Spleen (tissue), 7 donors: ENCODE measurements at regions not wholly inside any gene's neighbourhood (a gene's known extent, or its start where the extent isn't known, plus 50 kb on each side); places are given as distances from the start of the nearest gene placed in this dataset.

Experiments used
- CTCF ChIP-seq, 11 experiments: fragments of 200-600 bp in 7 of 11; fragments of 450-650 bp in 4 of 11; sonication (generic) in 4 of 11; IDR thresholded peaks in 8 of 11; conservative IDR thresholded peaks in 3 of 11; 1 replicate in 7 of 11; 2 replicates in 4 of 11; pipeline versions ENCODE4 v1.4.0 to v1.8.0; 2016 to 2021; ENCODE audit warnings: antibody characterized with exemption in 11 of 11, inconsistent platforms in 4 of 11, mild to moderate bottlenecking in 1 of 11
- POLR2A ChIP-seq, 3 donors: fragments of 450-650 bp; IDR thresholded peaks; one replicate each; pipeline ENCODE4 v1.5.1; 2017; ENCODE audit warnings: antibody characterized with exemption in 3 of 3, mild to moderate bottlenecking in 1 of 3
- POLR2AphosphoS5 ChIP-seq, 3 donors: sonication (generic); formaldehyde crosslinking; IDR thresholded peaks; one replicate each; pipeline ENCODE4 v1.5.1; 2017; ENCODE audit warnings: antibody characterized with exemption in 3 of 3
- donor health status: DM: no; HTN: no; CAD: no; lungs with moderate emphysema.
- donor health status: DM: no; HTN: no; CAD: no.
- donor health status: DM: no; HTN: no; CAD: no.

DNA sequence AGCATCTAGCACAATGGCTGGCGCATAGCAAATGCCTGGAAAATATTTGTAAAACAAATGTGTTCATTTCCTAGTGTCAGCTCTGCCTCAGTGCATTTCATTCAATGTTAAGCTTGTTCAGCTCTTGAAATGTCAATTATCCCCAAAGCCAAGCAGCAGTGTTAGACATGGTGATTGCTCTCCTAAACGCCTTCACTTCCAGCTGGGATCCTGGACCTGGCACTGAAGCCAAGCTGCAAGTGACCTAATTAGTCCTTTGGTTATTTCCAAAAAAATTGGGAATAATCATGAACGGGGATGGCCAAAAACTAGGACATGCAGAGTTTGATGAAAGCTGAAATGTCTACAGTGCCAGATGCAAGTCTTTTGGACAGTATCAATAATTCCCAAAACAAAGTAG is 54.9 kb upstream of the MDGA2 start:
- TF ChIP-seq POLR2A (IDR thresholded peaks at IDR 0.05) = no peak
- no peak for TF ChIP-seq CTCF (IDR thresholded peaks at IDR 0.05 in 8 of 11, conservative IDR thresholded peaks at IDR 0.05 in 3 of 11)
- no peak for TF ChIP-seq POLR2AphosphoS5 (IDR thresholded peaks at IDR 0.05)
